Caco-2 (cell line): ENCODE measurements at regions not wholly inside any gene's neighbourhood (a gene's known extent, or its start where the extent isn't known, plus 50 kb on each side); places are given as distances from the start of the nearest gene placed in this dataset.
A peak's percentile ranks its signal among the peaks of the same experiment; 100 is the strongest.

Experiments used
- BruUV-seq: library from RNA; stranded (reverse); fragments of 400-500 nt; replicated peaks from 2 replicates; lab custom pipeline; 2021; lab: Mats Ljungman, UMichigan
- CTCF ChIA-PET: fragments of 300-600 bp; sonication (Branson Sonifier 250); formaldehyde crosslinking; loops from one replicate; lab custom pipeline; 2022; ENCODE audit warnings: antibody characterized with exemption; lab: Charles Lee
- POLR2A ChIA-PET: fragments of 300-600 bp; sonication (Branson Sonifier 250); formaldehyde crosslinking; loops from one replicate; lab custom pipeline; 2022; ENCODE audit warnings: antibody characterized with exemption; lab: Charles Lee
- DNase-seq, 2 experiments: peaks; one replicate each; pipeline versions ENCODE4 v3.0.0 to v3.0.0-alpha.2; 2020 to 2022
- H3K27me3 ChIP-seq: replicated peaks from 2 replicates; pipeline ENCODE4 v1.6.0; 2011; ENCODE audit warnings: low read length; ENCODE audit not compliant: control insufficient read depth, insufficient read depth
- H3K36me3 ChIP-seq: 2 replicates; pipeline ENCODE4 v1.5.1; 2011; ENCODE audit warnings: low read length; ENCODE audit not compliant: control insufficient read depth, insufficient read depth
- H3K4me1 ChIP-seq: fragments of 250-450 bp; sonication (Bioruptor Pico); 2 replicates; pipeline ENCODE4 v1.5.1; 2020; ENCODE audit warnings: mild to moderate bottlenecking
- H3K4me3 ChIP-seq: 2 replicates; pipeline ENCODE4 v1.5.1; 2011; ENCODE audit warnings: low read depth, mild to moderate bottlenecking, control low read depth, low read length
- H3K9me3 ChIP-seq: fragments of 250-450 bp; sonication (Bioruptor Pico); 2 replicates; pipeline ENCODE4 v1.5.1; 2020; ENCODE audit warnings: mild to moderate bottlenecking, moderate library complexity
- H3K27ac Mint-ChIP-seq: one replicate; pipeline ENCODE4 v1.8.0; 2022; ENCODE audit warnings: mixed read lengths; ENCODE audit not compliant: unreplicated experiment
- H3K27me3 Mint-ChIP-seq: one replicate; pipeline ENCODE4 v1.8.0; 2022; ENCODE audit warnings: mixed read lengths; ENCODE audit not compliant: insufficient read depth, unreplicated experiment
- H3K36me3 Mint-ChIP-seq: one replicate; pipeline ENCODE4 v1.8.0; 2022; ENCODE audit warnings: mild to moderate bottlenecking, mixed read lengths; ENCODE audit not compliant: insufficient read depth, unreplicated experiment
- H3K4me1 Mint-ChIP-seq: one replicate; pipeline ENCODE4 v1.8.0; 2022; ENCODE audit warnings: low read depth, mixed read lengths; ENCODE audit not compliant: unreplicated experiment
- H3K4me3 Mint-ChIP-seq: one replicate; pipeline ENCODE4 v1.8.0; 2022; ENCODE audit warnings: mild to moderate bottlenecking, moderate library complexity, mixed read lengths; ENCODE audit not compliant: unreplicated experiment
- H3K9me3 Mint-ChIP-seq: one replicate; pipeline ENCODE4 v1.8.0; 2022; ENCODE audit warnings: mixed read lengths; ENCODE audit not compliant: unreplicated experiment
- intact Hi-C: fragments of 100-400 bp; cut with micrococcal nuclease; formaldehyde crosslinking; loops from one replicate; pipeline ENCODE4 v1.10.0; 2022; ENCODE audit not compliant: unreplicated experiment
- TF ChIP-seq, protein P1 (sequence below), 2 experiments: fragments of 200-600 bp in 1 of 2; IDR thresholded peaks; 1 replicate in 1 of 2; 2 replicates in 1 of 2; pipeline versions ENCODE4 v1.5.1 to v1.8.0; 2011 to 2022; ENCODE audit warnings: antibody characterized with exemption in 1 of 2, control low read depth in 1 of 2, inconsistent platforms in 1 of 2, low read depth in 1 of 2, low read length in 1 of 2, mild to moderate bottlenecking in 1 of 2, moderate library complexity in 1 of 2; ENCODE audit not compliant: insufficient read depth in 1 of 2, severe bottlenecking in 1 of 2, unreplicated experiment in 1 of 2

DNA sequence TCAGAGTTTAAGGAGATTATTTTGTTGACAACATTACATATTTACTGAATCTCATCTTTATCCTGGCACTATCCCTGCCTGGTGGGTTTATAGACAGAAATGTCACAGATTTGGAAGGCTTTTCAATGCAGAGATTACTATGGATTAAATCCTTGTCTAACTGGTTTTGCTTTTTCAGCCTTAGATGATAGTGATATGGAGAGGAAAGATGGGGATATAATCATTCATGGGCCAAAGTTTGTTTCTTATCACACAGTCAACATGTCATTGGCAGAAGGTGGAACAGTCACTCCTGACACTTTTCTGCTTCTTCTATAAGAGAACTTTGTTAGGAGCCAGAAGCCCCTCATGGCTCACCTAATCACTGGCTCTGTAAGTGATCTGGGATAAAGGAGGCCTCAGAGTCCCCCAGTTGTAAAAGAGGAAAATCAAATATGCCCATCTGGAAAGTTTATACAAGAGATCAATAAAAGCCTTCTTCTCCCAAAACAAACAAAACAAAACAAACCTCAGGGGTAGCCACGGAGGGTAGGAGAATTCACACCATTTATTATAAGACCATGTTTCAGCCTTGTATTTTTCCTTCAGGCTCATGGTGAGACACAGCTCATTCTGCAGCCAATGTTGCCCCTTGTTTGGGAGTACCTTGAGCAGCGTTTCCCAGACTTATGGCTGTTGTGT is 101.2 kb downstream of the PCSK1 start:
- peaks cover under 1% of the 10 kb centered on the region for H3K9me3 Mint-ChIP-seq
- TF ChIP-seq, protein P1, sequence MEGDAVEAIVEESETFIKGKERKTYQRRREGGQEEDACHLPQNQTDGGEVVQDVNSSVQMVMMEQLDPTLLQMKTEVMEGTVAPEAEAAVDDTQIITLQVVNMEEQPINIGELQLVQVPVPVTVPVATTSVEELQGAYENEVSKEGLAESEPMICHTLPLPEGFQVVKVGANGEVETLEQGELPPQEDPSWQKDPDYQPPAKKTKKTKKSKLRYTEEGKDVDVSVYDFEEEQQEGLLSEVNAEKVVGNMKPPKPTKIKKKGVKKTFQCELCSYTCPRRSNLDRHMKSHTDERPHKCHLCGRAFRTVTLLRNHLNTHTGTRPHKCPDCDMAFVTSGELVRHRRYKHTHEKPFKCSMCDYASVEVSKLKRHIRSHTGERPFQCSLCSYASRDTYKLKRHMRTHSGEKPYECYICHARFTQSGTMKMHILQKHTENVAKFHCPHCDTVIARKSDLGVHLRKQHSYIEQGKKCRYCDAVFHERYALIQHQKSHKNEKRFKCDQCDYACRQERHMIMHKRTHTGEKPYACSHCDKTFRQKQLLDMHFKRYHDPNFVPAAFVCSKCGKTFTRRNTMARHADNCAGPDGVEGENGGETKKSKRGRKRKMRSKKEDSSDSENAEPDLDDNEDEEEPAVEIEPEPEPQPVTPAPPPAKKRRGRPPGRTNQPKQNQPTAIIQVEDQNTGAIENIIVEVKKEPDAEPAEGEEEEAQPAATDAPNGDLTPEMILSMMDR (IDR thresholded peaks at IDR 0.05; ENCODE audit: insufficient read depth in 1 of 2, low read depth in 1 of 2, low read length in 1 of 2, severe bottlenecking in 1 of 2, unreplicated experiment in 1 of 2) = no peak
- peaks cover 29% of the 10 kb centered on the region for H3K4me1 Mint-ChIP-seq
- H3K4me1 ChIP-seq = peaks cover 38% of the 10 kb centered on the region
- peak overlapping the region; percentile 50 for H3K27ac Mint-ChIP-seq
- intact Hi-C loops = loop anchor here (1.0 to 5.0 kb wide), 7 partner anchors 15 to 474 kb away; partner anchors contain the start of gene ELL2
- no peaks in the 10 kb centered on the region for H3K36me3 ChIP-seq
- no peaks in the 10 kb centered on the region for H3K36me3 Mint-ChIP-seq
- no TSS peak for BruUV-seq
- H3K9me3 ChIP-seq = no peaks in the 10 kb centered on the region
- H3K4me3 ChIP-seq = no peak overlapping the region
- H3K27me3 Mint-ChIP-seq = no peaks in the 10 kb centered on the region
- no peaks in the 10 kb centered on the region for H3K27me3 ChIP-seq
- ChIA-PET CTCF (no interaction called here), POLR2A (no interaction called here)
- H3K4me3 Mint-ChIP-seq = peak overlapping the region; percentile 51
- DNase-seq = peak in 1 of 2 experiments; percentile 52

DNA sequence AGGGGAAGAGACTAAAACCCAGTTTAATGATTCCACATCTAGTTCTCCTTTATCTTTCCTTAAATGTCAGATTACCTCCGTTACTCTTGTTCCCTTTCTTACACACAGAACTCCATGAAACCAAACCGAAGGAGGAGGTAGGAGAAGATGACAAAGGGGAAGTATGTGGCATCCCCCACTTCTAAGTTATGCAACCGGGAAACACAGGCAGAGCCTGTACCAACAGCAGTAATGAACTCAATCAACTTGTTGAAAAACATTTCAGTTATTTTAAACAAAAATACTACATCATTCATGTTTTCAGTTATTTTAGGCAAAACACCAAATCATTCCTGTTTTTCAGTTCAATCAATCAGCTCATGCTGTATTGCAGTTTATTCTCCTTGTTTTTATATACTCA is 101.8 kb downstream of the PCSK1 start:
- TF ChIP-seq, protein P1 (IDR thresholded peaks at IDR 0.05; ENCODE audit: insufficient read depth in 1 of 2, low read depth in 1 of 2, low read length in 1 of 2, severe bottlenecking in 1 of 2, unreplicated experiment in 1 of 2) = no peak
- H3K27me3 Mint-ChIP-seq = no peaks in the 10 kb centered on the region
- H3K27ac Mint-ChIP-seq = no peak overlapping the region
- Histone ChIP-seq H3K9me3 (no peaks in the 10 kb centered on the region), H3K27me3 (no peaks in the 10 kb centered on the region), H3K4me3 (no peak overlapping the region), H3K4me1 (peaks cover 35% of the 10 kb centered on the region), H3K36me3 (no peaks in the 10 kb centered on the region)
- no TSS peak for BruUV-seq
- H3K4me3 Mint-ChIP-seq = no peak overlapping the region
- intact Hi-C loops = loop anchor here (1.0 to 5.0 kb wide), 6 partner anchors 14 to 473 kb away; partner anchors contain the start of gene ELL2
- ChIA-PET CTCF (no interaction called here), POLR2A (no interaction called here)
- H3K9me3 Mint-ChIP-seq = peaks cover 6% of the 10 kb centered on the region
- H3K36me3 Mint-ChIP-seq = no peaks in the 10 kb centered on the region
- H3K4me1 Mint-ChIP-seq = peaks cover 29% of the 10 kb centered on the region
- DNase-seq = no peak

DNA sequence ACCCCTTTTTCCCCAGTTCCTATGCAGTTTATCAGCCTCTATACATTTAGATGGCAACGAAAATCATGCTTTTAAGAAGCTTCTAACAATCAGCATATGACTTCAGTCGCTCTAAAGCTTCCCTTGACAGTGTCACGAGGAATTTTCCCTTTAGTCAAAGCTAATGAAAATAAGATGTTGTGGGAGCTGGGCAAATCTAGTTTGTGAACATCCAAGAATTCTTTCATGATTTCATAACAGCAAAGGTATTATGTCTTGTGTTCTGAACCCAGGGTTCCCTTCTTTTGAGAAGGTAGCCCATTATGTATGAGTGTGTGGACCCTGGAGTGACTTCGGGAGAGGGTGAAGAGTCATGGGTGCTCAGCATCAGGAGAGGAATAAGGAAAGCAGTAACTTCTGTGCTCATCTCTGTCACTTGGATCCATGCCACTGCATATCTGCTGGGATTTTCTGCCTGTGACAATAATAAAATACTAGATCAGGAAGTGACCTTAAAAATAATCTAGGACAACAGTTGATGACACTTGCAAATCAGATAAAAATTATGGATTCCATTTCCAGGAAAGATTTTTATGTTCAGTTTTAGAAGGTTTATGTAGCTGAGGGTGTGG is 102.4 kb downstream of the PCSK1 start:
- ChIA-PET CTCF (no interaction called here), POLR2A (no interaction called here)
- no peaks in the 10 kb centered on the region for H3K27me3 Mint-ChIP-seq
- H3K4me1 Mint-ChIP-seq = peaks cover 29% of the 10 kb centered on the region
- H3K36me3 ChIP-seq = no peaks in the 10 kb centered on the region
- TF ChIP-seq, protein P1 (IDR thresholded peaks at IDR 0.05; ENCODE audit: insufficient read depth in 1 of 2, low read depth in 1 of 2, low read length in 1 of 2, severe bottlenecking in 1 of 2, unreplicated experiment in 1 of 2) = no peak
- H3K4me1 ChIP-seq = peaks cover 31% of the 10 kb centered on the region
- DNase-seq = no peak
- no peaks in the 10 kb centered on the region for H3K36me3 Mint-ChIP-seq
- BruUV-seq = no TSS peak
- intact Hi-C loops = loop anchor here (1.0 to 5.0 kb wide), 6 partner anchors 14 to 472 kb away; partner anchors contain the start of gene ELL2
- H3K4me3 ChIP-seq = no peak overlapping the region
- no peaks in the 10 kb centered on the region for H3K9me3 ChIP-seq
- no peak overlapping the region for H3K4me3 Mint-ChIP-seq
- H3K27me3 ChIP-seq = no peaks in the 10 kb centered on the region
- H3K9me3 Mint-ChIP-seq = peaks cover 12% of the 10 kb centered on the region
- H3K27ac Mint-ChIP-seq = no peak overlapping the region
